Mammary epithelial cell (primary cell): ENCODE measurements at regions not wholly inside any gene's neighbourhood (a gene's known extent, or its start where the extent isn't known, plus 50 kb on each side); places are given as distances from the start of the nearest gene placed in this dataset.

Source experiments
- EZH2 ChIP-seq: IDR thresholded peaks from 2 replicates; pipeline ENCODE4 v1.6.1; 2012; ENCODE audit warnings: low read length, inconsistent platforms, borderline replicate concordance
- TF ChIP-seq, protein P1 (sequence below), 2 donors: IDR thresholded peaks in 1 of 2; conservative IDR thresholded peaks in 1 of 2; 2 replicates each; pipeline ENCODE4 v1.5.1; 2011 to 2012; ENCODE audit warnings: inconsistent platforms in 2 of 2, low read length in 2 of 2, mild to moderate bottlenecking in 2 of 2, control low read depth in 1 of 2, low read depth in 1 of 2; ENCODE audit not compliant: insufficient read depth in 1 of 2; ENCODE audit errors: extremely low read depth in 1 of 2

DNA sequence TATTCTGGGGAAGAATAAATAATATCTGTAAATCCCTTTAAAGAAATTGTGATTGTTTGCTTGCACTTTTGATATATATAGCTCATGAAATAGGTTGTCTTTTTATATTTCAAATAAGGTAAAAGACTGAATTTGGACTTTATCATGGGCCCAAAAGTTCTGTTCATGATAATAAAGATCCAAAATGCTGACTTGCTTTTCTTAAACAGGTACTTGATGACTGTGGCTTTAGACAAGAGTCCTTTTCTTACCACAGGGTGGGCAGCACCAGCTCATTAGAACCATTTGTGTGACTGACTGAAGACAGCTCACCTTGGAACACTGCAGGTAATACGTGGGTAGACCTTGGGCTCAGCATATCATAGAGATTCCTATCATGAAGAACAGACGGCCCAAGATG is 432.6 kb downstream of the ETNK1 start:
- TF ChIP-seq, protein P1, sequence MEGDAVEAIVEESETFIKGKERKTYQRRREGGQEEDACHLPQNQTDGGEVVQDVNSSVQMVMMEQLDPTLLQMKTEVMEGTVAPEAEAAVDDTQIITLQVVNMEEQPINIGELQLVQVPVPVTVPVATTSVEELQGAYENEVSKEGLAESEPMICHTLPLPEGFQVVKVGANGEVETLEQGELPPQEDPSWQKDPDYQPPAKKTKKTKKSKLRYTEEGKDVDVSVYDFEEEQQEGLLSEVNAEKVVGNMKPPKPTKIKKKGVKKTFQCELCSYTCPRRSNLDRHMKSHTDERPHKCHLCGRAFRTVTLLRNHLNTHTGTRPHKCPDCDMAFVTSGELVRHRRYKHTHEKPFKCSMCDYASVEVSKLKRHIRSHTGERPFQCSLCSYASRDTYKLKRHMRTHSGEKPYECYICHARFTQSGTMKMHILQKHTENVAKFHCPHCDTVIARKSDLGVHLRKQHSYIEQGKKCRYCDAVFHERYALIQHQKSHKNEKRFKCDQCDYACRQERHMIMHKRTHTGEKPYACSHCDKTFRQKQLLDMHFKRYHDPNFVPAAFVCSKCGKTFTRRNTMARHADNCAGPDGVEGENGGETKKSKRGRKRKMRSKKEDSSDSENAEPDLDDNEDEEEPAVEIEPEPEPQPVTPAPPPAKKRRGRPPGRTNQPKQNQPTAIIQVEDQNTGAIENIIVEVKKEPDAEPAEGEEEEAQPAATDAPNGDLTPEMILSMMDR (conservative IDR thresholded peaks at IDR 0.05 in 1 of 2, IDR thresholded peaks at IDR 0.05 in 1 of 2; ENCODE audit: extremely low read depth in 1 of 2, insufficient read depth in 1 of 2, low read depth in 1 of 2, low read length in 2 of 2), result no peak
- no peak for TF ChIP-seq EZH2
